PFSK-1 (cell line): ENCODE measurements at regions not wholly inside any gene's neighbourhood (a gene's known extent, or its start where the extent isn't known, plus 50 kb on each side); places are given as distances from the start of the nearest gene placed in this dataset.

Source experiments
- FOXP2 ChIP-seq: optimal IDR thresholded peaks from 2 replicates; pipeline ENCODE3; 2011; ENCODE audit warnings: borderline replicate concordance, control low read depth, inconsistent platforms; ENCODE audit not compliant: insufficient read depth; ENCODE audit errors: extremely low read length, extremely low read depth
- POLR2AphosphoS5 ChIP-seq: IDR thresholded peaks from 2 replicates; pipeline ENCODE4 v1.6.1; 2012; ENCODE audit warnings: low read depth, mild to moderate bottlenecking, control low read depth, low read length, moderate library complexity
- REST ChIP-seq, 2 experiments: IDR thresholded peaks; 2 replicates each; pipeline versions ENCODE4 v1.6.1 to v1.8.0; 2011 to 2012; ENCODE audit warnings: low read depth in 2 of 2, low read length in 2 of 2, control low read depth in 1 of 2, inconsistent platforms in 1 of 2, mild to moderate bottlenecking in 1 of 2, moderate library complexity in 1 of 2; ENCODE audit not compliant: insufficient read depth in 1 of 2
- SIN3A ChIP-seq: IDR thresholded peaks from 2 replicates; pipeline ENCODE4 v1.6.1; 2012; ENCODE audit warnings: mild to moderate bottlenecking, low read length, moderate library complexity, borderline replicate concordance; ENCODE audit not compliant: insufficient read depth
- TAF1 ChIP-seq: IDR thresholded peaks from 2 replicates; pipeline ENCODE4 v1.6.1; 2012; ENCODE audit warnings: low read length, control low read depth, borderline replicate concordance; ENCODE audit not compliant: insufficient read depth

DNA sequence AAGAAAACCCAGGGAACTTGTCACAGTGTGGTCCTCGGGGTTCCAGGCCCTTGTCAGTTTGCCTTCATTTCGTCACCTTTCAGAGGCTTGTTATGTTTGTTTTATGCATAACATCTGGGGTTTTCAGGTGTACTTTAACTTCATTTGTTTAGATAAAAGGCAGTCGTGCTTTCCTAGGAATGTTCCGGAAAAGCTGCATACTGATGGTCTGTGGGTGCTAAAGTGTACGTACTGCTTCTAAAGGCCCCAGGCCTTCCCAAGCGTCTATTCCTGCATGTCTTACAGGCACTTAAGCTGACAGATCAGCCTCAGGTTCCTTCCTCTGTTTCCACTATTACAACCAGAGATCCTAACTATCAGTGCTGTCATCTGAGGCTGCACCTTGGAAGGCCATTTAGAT is 95.6 kb upstream of the ANKH start:
- TF ChIP-seq SIN3A (no peak), FOXP2 (no peak), REST (IDR thresholded peaks at IDR 0.05; ENCODE audit: insufficient read depth in 1 of 2, low read depth in 2 of 2, low read length in 2 of 2) (no peak), POLR2AphosphoS5 (no peak)

DNA sequence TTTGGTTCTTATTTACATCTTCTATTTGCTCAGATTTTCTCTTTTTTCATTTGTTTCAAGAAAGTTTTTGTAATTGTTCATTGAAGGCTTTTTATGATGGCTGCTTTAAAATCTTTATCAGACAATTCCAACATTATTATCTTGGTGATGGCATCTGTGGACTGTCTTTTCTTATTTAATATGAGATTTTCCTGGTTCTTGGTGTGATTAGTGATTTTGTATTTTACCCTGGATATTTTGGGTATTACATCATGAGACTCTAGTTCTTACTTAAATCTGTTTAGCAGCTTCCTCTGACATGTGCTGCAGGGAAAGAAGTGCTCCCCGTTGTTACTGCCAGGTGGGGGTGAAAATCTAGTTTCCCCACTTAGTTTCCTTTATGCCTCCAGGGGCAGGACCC is 94.2 kb upstream of the ANKH start:
- TF ChIP-seq REST (IDR thresholded peaks at IDR 0.05; ENCODE audit: insufficient read depth in 1 of 2, low read depth in 2 of 2, low read length in 2 of 2) (no peak), TAF1 (no peak), FOXP2 (no peak), POLR2AphosphoS5 (no peak), SIN3A (no peak)

DNA sequence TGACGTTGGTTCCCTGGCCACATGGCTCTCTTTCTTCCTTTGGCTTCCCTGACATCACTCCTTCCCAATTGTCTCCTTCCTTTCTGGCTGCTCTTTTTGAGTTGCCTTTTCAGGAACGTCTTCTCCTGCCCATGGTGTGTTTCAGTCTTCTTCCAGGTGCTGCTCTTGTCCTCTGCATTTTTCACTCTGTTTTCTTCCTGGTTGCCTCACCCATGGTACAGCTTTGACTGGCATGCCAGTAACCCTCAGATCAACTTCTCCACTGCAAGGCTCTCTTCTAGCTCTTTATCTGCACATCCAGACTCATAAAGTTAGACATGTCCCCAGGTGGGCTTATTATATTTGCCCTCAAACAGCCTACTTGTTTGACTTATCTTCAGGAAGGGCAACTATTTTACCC is 91.0 kb upstream of the ANKH start:
- TF ChIP-seq TAF1, result no peak
- TF ChIP-seq REST (IDR thresholded peaks at IDR 0.05; ENCODE audit: insufficient read depth in 1 of 2, low read depth in 2 of 2, low read length in 2 of 2), result no peak
- no peak for TF ChIP-seq SIN3A
- no peak for TF ChIP-seq POLR2AphosphoS5

DNA sequence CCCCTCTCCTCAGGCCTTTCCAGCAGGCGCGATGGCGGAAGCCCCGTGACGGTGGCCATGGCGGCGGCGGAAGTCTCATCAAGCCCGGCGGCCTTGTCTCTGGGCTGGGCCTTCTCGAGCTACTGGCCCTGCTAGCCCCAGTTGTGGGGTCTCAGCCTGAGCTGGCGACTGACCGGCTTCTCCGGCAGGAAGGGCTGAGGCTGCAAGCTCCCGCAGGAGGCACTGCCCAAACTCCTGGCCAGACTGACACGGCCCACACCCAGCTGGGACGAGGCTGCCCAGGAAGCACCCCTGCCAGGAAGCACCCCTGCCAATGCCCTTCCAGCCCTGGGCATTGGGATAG is 88.5 kb upstream of the ANKH start:
- no peak for TF ChIP-seq POLR2AphosphoS5
- TF ChIP-seq SIN3A, result no peak
- TF ChIP-seq TAF1, result no peak

DNA sequence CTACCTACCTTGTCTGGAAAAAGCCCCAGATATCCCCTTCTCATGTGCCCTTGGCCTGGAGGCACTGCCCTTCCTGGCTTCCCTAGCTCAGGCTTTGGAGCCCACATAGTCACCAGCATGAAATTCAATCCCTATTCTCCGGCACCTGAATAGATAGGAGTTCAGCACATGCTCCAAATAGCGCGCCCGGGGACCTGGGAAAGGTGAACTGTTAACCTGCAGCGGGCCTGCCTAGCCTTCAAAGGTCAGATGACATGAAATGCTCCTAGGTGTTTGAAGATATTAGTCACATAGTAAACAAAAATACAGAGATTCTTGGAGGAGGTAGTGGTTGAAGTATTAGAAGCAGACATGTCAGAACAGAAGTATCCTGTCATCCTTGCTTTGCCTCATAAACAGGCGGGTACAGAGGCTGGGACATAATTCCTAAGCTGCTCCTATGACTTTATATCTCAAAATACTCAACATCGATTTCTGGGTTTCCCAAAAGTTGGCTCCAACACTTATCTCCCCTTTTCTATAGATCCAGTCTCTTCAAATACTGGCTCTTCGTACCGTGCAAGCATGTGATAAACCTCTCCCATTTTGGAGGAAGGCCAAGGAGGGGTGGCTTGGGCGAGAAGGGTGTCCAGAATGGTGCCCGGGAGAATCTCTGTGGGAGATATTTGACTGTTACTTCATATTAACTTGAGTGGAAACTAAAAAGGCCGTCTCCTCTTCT is 88.0 kb upstream of the ANKH start:
- TF ChIP-seq FOXP2 (no peak), SIN3A (no peak), REST (IDR thresholded peaks at IDR 0.05; ENCODE audit: insufficient read depth in 1 of 2, low read depth in 2 of 2, low read length in 2 of 2) (no peak), TAF1 (no peak), POLR2AphosphoS5 (no peak)

DNA sequence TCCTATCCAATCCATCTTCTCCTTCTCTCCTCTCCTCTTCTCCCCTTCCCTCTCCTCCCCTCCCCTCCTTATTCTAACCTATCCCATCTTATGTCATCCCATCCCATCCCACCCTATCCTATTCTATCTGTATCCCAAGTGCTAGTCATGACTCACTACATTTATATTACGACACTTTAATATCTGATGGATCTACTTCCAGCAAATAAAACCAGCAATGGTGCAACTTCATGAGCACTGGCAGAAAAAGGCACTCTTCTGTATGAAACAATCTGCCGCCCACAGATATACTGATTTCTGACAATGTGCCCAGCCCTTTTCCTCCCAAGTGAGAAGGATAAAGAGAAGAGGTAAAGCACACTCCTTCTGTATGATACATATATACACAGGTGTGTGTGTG is 86.6 kb upstream of the ANKH start:
- TF ChIP-seq FOXP2 (no peak), REST (IDR thresholded peaks at IDR 0.05; ENCODE audit: insufficient read depth in 1 of 2, low read depth in 2 of 2, low read length in 2 of 2) (no peak), POLR2AphosphoS5 (no peak), TAF1 (no peak), SIN3A (no peak)
